Esophagus mucosa (tissue), 1 donor: ENCODE measurements at regions not wholly inside any gene's neighbourhood (a gene's known extent, or its start where the extent isn't known, plus 50 kb on each side); places are given as distances from the start of the nearest gene placed in this dataset.

ENCODE experiments used
- ATAC-seq: fragments of 200-7000 bp; cut with Tn5 transposase; one replicate; pipeline ENCODE4 v1.9.1; 2020
- donor health status: DM: yes; HTN: yes; CAD: no.

DNA sequence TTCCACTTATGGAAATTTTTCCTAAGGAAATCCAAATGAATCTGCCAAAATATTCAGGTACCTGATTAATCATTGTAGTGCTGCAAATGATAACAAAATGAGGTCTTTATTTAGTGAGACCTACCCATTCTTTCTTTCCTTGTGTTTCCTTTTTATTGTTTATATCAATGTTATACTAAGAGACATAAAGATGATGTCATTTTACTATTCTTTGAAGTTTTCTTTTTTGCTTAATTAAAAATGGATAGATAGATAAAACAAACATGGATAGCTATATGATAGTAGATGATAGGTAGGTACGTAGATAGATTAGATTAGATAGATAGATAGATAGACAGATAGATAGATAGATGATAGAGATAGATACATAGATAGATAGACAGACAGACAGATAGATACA, 669.5 kb upstream of the TBX3 start:
- no peak for ATAC-seq

DNA sequence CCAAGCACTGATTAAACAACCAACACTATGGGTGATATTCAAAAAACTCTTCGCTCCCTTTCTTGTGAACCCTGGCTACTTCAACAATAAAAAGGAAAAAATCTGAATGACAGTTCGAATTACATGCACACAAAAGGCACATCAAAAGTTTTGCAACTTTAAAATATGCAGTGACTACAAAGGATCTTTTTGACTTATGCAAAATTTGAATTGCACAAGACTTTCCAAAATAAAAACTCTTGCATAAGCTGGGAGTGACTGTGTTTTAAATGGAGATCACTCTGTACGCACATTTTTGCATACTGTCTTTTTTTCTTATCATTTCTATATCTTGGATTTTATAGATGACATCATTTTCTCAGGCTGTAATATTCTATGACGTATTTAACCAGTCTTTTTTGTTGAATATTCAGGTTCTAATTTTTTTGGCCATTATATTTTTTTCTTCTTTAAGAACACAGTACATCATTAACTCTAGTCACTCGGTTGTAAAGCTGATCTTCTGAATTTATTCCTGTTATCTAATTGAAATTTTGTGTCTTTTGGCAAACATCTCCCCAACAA, 667.6 kb upstream of the TBX3 start:
- peak; percentile 26 for ATAC-seq

DNA sequence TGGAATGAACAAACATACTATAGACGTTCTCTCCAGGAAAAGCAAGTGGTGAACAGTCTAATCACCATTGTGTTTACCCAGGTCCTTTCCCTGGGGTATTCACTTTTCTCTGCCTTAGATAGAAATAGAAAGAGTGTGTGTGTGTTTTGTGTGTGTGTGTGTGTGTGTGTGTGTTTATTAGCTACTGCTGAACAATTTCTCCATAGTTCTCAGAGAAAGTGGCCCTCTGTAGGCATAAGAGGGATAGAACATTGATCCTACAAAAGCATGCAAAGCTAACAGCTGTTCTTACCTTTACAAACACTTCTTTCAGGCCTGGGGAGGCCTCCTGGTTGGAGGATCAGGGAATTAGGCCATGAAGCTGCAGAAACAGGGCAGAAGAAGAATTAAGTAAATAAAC, 665.7 kb upstream of the TBX3 start:
- no peak for ATAC-seq

DNA sequence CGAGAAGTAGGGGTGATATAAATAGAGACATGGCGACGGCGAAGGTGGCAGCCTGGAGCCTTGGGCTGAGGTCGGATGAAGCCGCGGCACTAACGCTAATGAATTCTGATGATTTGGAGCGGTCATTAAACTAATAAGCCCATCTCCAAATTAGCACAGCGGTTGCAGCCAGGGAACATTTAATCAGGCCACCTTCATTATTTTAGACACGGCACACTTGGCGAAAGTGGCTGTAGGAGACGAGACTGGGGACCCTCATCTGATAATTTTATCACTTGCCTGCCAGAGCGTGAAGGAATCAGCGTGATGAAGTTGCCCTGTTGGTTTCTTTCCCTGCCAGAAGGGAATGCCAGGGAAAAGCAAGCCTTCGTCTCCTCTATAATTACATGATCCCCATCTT, 664.3 kb upstream of the TBX3 start:
- no peak for ATAC-seq

DNA sequence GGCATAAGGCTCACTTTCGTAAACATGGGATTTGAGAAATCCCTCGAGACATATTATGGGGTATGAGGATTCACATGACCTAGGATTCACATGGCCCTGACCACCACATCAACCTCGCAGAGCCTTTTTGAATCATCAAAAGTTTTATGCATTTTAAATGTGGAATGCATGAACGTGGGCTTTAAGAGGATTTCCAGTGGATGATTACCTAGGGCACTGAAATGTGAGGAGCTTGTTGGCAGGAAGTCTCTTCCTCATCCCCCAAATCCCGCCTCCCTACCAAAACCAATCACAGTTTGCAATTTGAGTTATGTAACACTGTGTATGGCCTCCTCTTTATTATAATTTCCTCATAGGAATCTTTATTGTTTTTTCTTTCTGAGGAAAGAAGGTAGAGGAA, 659.6 kb upstream of the TBX3 start:
- ATAC-seq: no peak

DNA sequence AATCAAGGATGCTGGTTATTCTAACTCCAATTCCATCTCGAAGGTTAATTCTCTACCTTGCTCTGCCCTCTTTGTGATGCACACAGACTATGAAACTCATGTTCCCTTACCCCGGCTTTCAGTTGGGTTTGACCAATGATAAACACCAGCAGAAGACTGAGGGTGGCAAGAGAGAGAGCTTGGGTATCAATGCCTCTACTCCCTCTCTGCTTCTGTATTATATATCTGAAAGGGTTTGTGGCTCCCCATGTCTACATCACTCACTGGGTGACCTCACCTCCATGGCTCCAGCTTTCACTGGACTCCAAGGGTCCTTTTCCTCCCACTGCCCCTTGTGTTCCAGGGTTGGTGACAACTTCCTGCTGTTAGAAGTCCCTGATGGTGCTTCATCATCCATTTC, 659.0 kb upstream of the TBX3 start:
- ATAC-seq: no peak

DNA sequence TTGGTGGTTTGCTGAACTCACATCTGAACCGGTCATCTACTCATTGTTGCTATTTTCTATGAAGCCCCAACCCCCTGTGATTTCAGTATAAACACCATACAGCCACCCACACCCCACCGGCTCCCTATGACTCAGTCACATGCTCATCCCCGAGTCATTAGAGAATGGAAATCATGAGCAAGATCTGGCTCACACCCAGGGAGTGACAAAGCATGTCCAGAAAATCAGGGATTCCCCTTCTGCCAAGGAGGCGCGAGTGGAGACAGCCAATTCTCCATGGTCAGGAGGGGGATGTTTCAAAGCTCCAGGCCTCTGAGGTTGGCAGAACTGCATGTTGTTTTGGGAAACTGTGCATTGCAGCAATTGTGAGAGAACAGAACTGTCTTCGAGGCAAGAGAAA, 657.5 kb upstream of the TBX3 start:
- ATAC-seq: peak; percentile 91

DNA sequence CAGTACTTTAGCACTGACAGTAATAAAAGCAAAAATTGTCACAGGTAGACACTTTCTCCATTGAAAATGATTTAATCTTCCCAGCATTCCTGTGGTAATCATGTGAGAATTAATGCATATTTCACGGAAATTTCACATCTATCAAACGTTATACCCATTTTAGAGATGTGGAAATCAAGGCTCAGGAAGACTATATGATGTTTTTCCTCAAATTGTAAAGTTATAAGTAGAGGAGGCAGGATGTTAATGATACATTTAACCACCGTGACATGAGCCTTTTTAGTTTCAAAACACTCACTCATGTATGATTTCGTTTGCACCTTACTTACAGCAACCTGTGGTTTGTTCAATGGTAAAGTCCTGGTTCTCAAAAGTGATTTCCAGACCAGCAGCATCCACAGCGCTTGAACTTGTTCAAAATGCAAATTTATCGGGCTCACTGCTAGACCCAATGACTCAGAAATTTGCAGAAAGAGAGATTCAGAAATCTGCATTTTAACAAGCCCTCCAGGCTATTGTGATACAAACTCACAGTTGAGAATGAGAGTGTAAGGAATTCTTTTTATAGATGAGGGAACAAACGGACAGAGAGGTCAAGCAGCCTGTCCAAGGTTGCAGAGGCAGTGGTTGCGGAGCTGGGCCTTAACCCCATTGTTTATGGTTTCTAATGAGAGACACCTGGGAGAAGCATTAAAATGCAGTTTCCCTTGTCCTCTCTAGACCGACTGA, 654.8 kb upstream of the TBX3 start:
- ATAC-seq: no peak

DNA sequence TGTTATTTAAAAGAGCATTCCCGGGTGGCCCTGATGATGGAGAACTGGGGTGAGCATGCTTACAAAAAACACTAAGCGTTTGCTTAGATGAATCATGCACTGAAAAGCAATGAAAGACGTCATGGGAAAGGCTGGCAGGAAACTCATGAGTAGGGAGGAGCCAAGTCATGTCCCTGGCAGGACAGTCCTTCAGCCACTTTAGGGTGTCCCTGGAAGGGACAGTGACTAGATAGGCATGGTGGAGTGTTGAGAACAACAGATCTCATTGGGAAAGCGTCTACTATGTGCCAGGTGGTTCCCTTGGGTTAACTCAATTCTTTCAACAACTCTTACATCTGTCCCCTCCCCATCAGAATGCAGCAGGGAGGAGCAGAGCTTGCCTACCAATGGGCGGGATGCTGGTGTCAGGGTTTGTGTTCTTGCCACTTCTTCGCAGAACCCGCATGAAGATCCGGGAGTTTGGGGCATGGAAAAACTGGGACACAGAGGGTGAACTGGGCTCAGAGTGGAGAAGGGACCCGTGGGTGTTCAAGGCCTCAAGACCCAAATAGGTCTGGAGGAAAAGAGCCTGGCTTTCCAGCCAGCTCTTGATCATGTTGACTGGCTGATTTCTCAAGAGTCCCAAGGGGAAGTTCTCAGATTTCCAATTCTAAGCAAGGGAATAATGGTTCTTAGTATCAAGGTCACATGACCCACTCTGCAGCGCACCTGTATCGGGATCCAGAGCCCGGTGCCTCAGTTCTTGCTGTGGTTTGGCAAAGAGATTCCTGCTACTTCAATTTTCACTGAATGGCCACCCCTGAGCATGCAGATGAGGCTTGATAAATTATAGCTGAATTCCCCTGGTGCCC, 653.9 kb upstream of the TBX3 start:
- peak; percentile 74 for ATAC-seq

DNA sequence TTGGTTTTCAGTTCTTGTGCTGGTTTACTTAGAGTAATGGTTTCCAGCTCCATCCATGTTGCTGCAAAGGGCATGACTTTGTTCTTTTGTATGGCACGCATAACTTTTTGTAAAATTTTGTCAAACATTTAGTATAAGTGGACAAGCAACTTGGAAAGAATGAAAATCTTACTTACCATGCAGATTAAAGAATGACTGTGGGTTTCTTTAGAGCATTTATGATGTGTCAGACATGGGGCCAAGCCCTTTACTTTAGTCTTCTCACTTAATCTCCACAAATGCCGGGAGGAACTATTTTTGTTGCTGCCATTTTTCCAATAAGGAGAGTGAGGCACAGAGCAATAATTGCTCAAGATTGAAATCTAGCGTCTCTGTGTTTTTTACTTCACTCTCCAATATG, 652.5 kb upstream of the TBX3 start:
- no peak for ATAC-seq

DNA sequence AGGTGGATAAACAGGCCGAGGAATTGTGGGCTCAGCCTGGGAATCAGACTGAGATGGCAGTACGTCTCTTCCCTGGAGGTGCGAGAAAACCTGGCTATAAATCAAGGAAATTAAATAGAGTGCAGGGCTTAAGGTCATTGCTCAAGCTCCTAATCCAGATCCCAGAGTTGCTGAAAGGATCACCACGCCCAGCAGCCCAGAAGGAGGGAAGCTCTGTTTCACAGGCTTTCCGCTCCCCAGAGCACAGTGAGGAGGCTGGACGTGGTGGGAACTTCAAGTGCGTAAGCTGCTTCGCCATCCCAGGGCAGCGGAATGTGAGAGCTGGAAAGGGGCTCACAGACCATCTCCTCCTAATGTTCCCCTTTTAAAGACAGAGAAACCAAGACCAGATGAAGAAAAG, 651.6 kb upstream of the TBX3 start:
- peak; percentile 53 for ATAC-seq

DNA sequence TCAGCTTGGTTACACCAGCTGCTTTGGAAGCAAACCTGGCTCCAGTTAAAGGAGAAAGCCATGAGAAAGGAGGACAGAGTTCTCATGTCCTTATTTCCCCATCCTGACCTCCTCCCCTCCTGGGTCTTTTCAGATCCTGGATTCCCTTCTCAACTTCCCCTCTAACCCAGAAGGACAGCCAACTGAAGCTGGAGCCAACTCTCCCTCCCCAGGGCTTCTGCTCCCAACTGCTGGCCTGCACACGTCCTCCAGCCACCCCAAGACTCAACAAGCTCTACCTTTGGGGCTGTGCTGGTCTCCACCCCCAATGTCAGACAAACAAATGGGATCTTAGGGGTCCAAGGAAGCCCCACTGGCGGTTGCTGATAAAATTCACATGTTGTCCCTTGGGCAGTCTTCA, 651.1 kb upstream of the TBX3 start:
- no peak for ATAC-seq

DNA sequence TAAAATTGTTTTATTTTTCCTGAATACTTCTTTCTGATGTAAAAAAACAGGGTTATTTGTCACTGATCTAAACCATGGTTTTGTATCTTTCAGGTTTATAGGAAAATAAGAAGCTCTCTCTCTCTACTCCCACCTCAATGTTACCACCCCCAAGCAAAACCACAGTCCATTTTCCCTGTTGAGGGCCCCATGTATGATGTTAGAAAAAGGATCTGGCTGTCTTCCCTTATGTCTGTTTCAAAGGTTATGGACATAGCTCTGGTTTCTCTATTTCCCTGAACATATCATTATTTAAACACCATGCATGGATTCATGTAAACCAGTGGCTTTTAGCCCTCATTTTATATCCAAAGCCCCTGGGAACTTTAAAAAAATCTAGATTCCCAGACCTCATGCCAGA, 649.0 kb upstream of the TBX3 start:
- no peak for ATAC-seq

DNA sequence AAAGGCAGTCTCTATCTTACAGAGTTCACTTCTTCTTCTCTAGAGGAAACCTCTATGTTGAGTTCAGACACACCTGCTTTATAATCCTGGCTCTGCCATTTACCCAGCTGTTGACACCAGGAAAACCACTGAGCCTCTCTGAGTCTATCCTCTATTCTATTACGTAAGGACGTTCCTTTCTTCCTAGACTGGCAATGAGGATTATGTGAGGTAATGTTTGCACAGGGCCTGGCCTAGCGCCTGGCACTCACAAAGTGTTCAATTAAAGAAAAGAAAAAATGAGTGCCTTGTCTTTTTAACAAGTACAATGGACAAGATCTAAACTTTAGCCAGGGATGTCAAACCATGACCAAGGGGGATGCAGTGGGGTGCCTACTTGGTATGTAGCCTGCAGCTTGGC, 641.9 kb upstream of the TBX3 start:
- ATAC-seq: peak; percentile 95

DNA sequence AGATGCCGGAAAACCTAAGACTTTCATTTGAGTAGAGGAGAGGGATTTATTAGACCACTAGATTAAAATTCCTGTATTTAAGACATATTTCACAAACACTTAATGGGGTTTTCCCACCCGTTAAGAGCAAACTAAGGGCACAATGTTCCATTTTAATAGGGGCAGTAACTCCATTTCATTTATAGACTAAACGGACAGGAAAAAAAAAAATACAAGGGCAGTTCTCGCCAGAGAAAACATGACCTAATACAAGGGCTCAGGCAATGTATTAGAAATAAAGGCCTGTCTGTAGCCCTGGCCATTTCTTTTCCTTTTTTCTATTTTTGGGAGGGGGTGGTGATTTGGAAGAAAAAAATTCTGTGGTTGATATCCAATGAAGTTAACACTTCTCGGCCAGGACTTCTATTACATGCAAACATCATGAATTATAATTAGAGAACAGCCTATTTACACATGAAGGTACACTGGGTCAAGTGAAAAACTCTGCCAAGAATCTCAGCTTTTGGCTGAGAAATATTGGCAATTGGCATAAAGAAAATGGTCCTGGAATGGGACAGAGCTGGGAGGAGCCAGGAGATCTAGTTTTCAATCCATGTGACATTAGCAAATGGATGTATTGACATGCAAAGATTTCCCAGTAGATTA, 641.1 kb upstream of the TBX3 start:
- ATAC-seq: no peak

DNA sequence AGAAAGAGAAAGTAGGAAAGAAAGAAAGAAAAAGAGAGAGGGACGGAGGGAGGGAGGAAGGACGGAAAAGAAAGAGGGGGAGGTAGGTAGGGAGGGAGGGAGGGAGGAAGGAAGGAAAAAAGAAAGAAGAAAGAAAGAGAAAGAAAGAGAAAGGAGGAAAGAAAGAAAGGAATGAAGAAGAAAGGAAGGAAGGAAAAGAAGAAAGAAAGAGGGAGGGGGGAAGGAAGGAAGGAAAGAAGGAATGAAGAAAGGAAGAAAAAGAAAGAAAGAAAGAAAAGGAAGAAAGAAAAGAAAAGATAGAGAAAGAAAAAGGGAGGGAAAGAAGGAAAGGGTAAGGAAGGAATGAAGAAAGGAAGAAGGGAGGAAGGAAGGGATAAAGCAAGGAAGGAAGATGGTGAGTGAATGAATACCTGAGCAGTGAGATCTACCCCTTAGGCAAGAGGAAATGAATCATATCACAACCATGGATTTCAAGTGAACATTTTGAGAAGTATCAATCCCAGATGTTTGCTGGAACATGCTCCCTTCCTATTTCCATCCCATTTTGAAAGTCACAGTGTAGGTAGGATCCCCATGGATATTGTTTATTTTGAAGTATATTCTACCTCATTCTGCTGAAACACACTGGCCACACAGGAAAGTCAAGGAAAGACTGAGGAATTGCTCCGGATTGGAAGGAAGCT, 639.4 kb upstream of the TBX3 start:
- no peak for ATAC-seq

DNA sequence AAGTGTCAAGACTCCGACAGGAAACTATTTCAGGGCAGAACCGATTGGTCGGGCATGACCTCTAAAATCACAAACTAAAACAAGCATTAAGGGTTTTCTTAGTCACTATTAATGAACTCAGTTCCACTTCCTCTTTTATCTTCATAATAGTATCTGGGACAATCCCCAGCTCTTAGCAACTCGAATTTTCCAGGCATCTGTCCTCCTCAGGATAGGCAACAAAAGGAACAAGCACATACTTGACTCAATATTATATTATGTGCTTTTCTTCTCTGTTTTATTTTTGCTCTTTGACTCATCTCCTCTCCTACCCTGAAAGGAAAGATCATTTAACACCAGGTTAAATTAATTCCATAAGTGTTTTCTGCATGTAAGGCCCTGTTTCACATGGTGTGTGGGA, 638.3 kb upstream of the TBX3 start:
- peak; percentile 87 for ATAC-seq

DNA sequence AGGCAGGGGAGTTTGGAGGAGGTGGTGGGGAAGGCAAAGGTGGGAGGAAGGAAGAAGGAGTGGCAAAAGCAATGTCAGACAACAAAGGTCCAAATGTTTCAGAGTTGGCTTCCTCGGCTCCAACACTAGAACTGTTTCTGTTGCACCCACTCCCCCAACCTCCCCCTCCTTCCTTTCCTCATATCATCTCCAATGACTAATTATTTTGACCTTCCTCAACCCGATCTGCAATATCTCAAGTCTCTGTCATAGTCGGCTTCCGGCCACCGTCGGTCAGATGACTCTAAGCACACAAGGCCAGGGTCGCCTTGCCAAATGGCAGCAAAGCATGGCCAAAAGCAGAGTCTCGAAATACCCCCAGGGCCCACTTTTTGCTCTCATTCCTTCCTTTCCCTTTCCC, 637.0 kb upstream of the TBX3 start:
- ATAC-seq: no peak

DNA sequence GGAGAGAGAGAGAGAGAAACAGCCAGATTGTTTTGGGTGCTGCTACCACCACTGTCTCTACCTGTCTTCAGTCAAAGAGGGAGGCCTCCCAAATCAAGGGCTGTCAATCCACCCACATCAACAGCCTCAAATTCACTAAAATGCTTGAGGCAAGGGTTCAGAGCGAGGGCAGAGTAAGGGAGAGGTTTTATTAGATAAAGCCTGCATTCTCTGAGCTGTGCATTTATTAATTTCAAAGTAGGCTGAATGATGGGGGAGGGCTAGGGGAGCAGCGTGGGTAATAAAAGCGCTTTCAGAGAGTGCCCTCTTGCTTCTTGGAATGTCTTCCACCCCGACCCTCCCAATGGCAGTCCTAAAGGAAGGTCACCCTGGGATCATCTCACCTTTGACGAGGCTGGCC, 636.5 kb upstream of the TBX3 start:
- ATAC-seq: no peak

DNA sequence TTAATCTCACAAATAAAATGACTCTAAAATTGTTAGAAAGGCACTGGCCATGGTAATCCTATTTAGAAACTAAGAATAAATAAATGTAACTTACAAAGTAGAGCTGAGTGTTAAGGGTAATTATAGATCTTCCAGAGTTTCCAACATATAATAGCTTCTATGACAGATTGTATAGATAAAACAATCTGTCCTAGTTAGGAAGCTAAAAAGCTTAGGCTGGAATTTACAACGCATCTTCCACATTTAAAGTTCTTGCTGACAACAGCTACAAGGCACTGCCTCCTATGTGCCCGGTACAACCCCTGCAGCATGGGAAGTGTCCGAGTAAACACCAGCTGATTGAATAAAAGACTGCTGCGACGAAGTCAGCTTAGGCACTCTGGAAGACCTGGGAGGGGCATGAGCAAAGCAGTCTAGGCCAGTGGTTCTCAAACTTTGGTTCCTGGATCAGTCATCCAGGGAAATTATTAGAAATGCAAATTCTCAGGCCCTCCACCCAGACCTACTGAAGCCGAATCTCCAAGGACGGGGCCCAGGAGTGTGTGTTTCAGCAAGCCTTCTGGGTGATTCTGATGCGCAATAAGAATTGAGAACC, 635.6 kb upstream of the TBX3 start:
- no peak for ATAC-seq

DNA sequence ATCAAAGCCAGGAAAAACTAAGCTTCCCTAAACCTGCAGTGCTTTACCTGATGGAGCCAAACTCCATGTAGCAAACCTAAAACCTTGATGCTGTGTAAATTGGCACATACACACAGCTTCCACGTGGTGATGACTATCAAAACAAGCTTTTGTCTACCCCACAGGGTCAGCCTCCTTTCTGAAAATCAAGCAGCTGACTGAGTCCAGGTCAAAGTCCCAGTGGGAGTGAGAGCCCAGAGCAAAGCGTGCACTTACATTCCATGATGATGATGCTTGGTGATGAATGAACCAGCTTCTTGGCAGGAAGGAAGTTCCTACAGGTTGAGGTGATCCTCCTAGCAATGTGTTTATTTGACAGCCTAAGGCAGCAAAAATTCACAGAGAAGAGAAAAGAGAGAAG, 630.0 kb upstream of the TBX3 start:
- no peak for ATAC-seq

DNA sequence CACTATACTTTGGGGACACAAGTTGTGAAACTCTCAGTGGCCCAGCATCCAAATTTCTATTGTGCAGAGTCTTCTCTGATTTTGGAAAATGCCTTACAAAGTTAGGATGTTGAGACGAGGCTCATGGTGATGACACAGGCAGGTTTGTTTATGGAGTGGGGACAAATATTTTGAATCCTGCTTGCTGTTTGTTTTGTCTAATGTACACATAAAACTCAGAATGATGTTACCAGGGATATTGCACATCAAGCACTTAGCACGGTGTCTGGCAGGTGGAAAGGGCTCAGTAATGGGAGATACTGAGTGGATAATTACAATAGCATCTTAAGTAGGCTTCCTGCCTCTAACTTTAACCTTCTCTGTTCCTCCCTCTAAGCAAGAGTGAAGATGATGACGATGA, 628.9 kb upstream of the TBX3 start:
- ATAC-seq: no peak

DNA sequence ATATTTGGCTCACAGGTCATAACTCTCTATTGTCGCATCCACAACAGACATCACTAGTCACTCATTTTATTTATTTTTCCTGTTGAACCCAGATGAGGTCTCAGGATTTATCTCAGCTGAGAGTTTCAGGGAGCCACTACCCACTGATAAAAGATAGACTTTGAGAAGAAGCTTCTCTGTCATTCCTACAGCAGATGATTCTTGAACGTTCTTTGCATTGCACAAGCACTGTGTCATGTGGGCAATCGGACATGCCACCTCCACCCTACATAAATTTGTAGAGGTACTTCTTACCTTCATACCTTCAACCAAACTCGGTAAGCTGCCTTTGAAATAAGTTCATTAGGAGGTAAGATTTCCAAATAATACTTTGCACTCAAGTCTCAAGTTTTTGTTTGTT, 627.9 kb upstream of the TBX3 start:
- ATAC-seq: no peak
